ENCODE measurements at regions not wholly inside any gene's neighbourhood (a gene's known extent, or its start where the extent isn't known, plus 50 kb on each side); places are given as distances from the start of the nearest gene placed in this dataset.

DNA sequence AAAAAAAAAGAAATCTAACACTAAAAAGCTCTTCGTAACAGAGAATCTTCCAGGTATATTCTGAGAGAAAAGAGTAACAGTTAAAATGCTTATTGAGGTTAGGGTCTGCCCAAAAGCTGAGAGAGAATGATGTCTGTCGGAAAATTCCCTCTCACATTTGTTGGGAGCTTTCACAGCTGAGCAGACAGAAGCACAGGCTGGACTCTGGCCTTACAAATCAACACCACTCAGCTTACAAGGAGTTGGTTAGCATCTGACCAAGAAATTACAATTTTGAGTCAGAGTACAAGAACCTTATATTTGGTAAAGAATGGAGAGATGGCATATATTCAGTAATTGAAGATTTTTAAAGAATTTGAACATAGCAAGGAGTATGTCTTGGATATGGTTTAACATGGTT, 1561.0 kb upstream of the RAG2 start:
- no peaks in the 10 kb centered on the region for H3K4me1 ChIP-seq
- no peaks in the 10 kb centered on the region for H3K36me3 ChIP-seq
- H3K27ac ChIP-seq = no peak overlapping the region
- H3K4me3 ChIP-seq = no peak overlapping the region
- no peak for DNase-seq
- H3K9me3 ChIP-seq = no peaks in the 10 kb centered on the region
- TF ChIP-seq, protein P1, sequence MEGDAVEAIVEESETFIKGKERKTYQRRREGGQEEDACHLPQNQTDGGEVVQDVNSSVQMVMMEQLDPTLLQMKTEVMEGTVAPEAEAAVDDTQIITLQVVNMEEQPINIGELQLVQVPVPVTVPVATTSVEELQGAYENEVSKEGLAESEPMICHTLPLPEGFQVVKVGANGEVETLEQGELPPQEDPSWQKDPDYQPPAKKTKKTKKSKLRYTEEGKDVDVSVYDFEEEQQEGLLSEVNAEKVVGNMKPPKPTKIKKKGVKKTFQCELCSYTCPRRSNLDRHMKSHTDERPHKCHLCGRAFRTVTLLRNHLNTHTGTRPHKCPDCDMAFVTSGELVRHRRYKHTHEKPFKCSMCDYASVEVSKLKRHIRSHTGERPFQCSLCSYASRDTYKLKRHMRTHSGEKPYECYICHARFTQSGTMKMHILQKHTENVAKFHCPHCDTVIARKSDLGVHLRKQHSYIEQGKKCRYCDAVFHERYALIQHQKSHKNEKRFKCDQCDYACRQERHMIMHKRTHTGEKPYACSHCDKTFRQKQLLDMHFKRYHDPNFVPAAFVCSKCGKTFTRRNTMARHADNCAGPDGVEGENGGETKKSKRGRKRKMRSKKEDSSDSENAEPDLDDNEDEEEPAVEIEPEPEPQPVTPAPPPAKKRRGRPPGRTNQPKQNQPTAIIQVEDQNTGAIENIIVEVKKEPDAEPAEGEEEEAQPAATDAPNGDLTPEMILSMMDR (IDR thresholded peaks at IDR 0.05) = no peak
- TF ChIP-seq POLR2A (IDR thresholded peaks at IDR 0.05) = no peak
- H3K27me3 ChIP-seq = no peaks in the 10 kb centered on the region
- intact Hi-C loops (cut with DNase I; ENCODE audit: low total_unique reads) = no loop called here

DNA sequence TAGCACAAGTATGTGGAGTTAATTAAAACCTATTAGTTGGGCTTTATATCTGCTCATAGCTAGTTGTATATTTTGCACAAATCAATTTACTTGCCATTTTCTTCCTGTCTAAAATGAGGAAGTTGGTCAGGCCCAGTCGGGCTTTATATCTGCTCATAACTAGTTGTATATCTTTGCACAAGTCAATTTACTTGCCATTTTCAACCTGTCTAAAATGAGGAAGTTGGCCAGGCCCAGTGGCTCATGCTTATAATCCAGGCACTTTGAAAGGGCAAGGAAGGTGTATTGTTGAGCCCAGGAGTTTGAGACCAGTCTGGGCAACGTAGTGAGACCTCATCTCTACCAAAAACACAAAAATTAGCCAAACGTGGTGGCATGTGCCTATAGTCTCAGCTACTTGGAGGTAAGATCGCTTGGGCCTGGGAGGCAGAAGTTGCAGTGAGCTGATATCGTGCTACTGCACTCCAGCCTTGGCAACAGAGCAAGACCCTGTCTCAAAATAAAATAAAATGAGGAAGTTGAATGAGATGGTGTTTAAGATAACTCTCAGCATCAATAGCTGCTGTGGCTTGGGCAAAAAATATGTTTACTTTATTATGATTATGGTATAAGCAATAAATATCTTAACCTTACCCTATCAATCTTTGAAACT, 1558.6 kb upstream of the RAG2 start:
- H3K27me3 ChIP-seq = no peaks in the 10 kb centered on the region
- intact Hi-C loops (cut with DNase I; ENCODE audit: low total_unique reads) = no loop called here
- H3K27ac ChIP-seq = no peak overlapping the region
- H3K4me1 ChIP-seq = no peaks in the 10 kb centered on the region
- no peaks in the 10 kb centered on the region for H3K36me3 ChIP-seq
- DNase-seq = no peak
- TF ChIP-seq, protein P1 (IDR thresholded peaks at IDR 0.05) = no peak
- no peak for TF ChIP-seq POLR2A (IDR thresholded peaks at IDR 0.05)
- no peak overlapping the region for H3K4me3 ChIP-seq
- H3K9me3 ChIP-seq = no peaks in the 10 kb centered on the region

- H3K36me3 ChIP-seq = no peaks in the 10 kb centered on the region
- H3K9me3 ChIP-seq = no peaks in the 10 kb centered on the region
- intact Hi-C loops (cut with DNase I; ENCODE audit: low total_unique reads) = no loop called here
- DNase-seq = no peak
- no peaks in the 10 kb centered on the region for H3K4me1 ChIP-seq
- no peak overlapping the region for H3K27ac ChIP-seq
- TF ChIP-seq, protein P1 (IDR thresholded peaks at IDR 0.05) = no peak
- TF ChIP-seq POLR2A (IDR thresholded peaks at IDR 0.05) = no peak
- H3K27me3 ChIP-seq = no peaks in the 10 kb centered on the region
- H3K4me3 ChIP-seq = no peak overlapping the region
Measured at GRCh38 chr11:38155856-38156255, 1557.8 kb upstream of the RAG2 start.

GRCh38 chr11:38153985-38154384, 1555.9 kb upstream of the RAG2 start:
- Histone ChIP-seq H3K4me1 (no peaks in the 10 kb centered on the region), H3K27me3 (no peaks in the 10 kb centered on the region), H3K9me3 (no peaks in the 10 kb centered on the region), H3K27ac (no peak overlapping the region), H3K4me3 (no peak overlapping the region), H3K36me3 (no peaks in the 10 kb centered on the region)
- DNase-seq = no peak
- TF ChIP-seq POLR2A (IDR thresholded peaks at IDR 0.05) = no peak
- TF ChIP-seq, protein P1 (IDR thresholded peaks at IDR 0.05) = no peak
- intact Hi-C loops (cut with DNase I; ENCODE audit: low total_unique reads) = no loop called here

DNA sequence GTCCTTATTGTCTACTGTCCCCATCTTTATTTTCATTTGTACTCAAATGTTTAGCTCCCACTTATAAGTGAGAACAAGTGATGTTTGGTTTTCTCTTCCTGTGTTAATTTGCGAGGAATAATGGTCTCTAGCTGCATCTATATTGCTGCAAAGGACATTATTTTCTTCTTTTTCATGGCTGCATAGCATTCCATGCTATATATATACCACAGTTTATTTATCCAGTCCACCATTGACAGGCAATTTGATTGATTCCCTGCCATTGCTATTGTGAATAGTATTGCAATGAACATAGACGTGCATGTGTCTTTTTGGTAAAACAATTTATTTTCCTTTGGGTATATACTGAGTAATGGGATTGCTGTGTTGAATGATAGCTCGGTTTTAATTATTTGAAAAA, 1545.8 kb upstream of the RAG2 start:
- H3K9me3 ChIP-seq = no peaks in the 10 kb centered on the region
- TF ChIP-seq, protein P1 (IDR thresholded peaks at IDR 0.05) = no peak
- no peak for TF ChIP-seq POLR2A (IDR thresholded peaks at IDR 0.05)
- no peaks in the 10 kb centered on the region for H3K36me3 ChIP-seq
- no peak overlapping the region for H3K4me3 ChIP-seq
- no peaks in the 10 kb centered on the region for H3K27me3 ChIP-seq
- H3K4me1 ChIP-seq = no peaks in the 10 kb centered on the region
- no peak for DNase-seq
- intact Hi-C loops (cut with DNase I; ENCODE audit: low total_unique reads) = no loop called here
- H3K27ac ChIP-seq = no peak overlapping the region

Measured in uterus (tissue), 3 donors.